GM12892 (cell line): ENCODE measurements at regions not wholly inside any gene's neighbourhood (a gene's known extent, or its start where the extent isn't known, plus 50 kb on each side); places are given as distances from the start of the nearest gene placed in this dataset.

ENCODE experiments used
- POLR2A ChIP-seq: IDR thresholded peaks from 2 replicates; pipeline ENCODE4 v1.6.1; 2011; ENCODE audit warnings: low read depth, low read length, control low read depth
- POLR2AphosphoS5 ChIP-seq: IDR thresholded peaks from 2 replicates; pipeline ENCODE4 v1.6.1; 2011; ENCODE audit warnings: low read depth, low read length, control low read depth

GRCh38 chr1:22217811-22218460, 75.0 kb upstream of the WNT4 start:
- no peak for TF ChIP-seq POLR2A
- TF ChIP-seq POLR2AphosphoS5, result no peak
